Activated T-helper 9 cell treated with anti-CD3 and anti-CD28 coated beads, Interleukin-2, amount 50 U/mL, for 16 hours (primary cell): ENCODE measurements at regions not wholly inside any gene's neighbourhood (a gene's known extent, or its start where the extent isn't known, plus 50 kb on each side); places are given as distances from the start of the nearest gene placed in this dataset.

Experiments used
- DNase-seq: peaks from one replicate; pipeline ENCODE4 v3.0.0-alpha.2; 2020; ENCODE audit warnings: low read depth

- no peak for DNase-seq
Observed at GRCh38 chr1:29433830-29434229, 197.5 kb downstream of the PTPRU start.

GRCh38 chr1:29431138-29431537, 194.8 kb downstream of the PTPRU start:
- no peak for DNase-seq

- DNase-seq, result no peak
Observed at GRCh38 chr1:29429656-29430055, 193.3 kb downstream of the PTPRU start.

GRCh38 chr1:29428997-29429396, 192.7 kb downstream of the PTPRU start:
- no peak for DNase-seq

GRCh38 chr1:29428280-29428615, 191.9 kb downstream of the PTPRU start:
- DNase-seq, result no peak

GRCh38 chr1:29427614-29428279, 191.4 kb downstream of the PTPRU start:
- DNase-seq, result no peak

GRCh38 chr1:29426701-29427279, 190.5 kb downstream of the PTPRU start:
- no peak for DNase-seq

GRCh38 chr1:29425631-29426030, 189.3 kb downstream of the PTPRU start:
- DNase-seq, result no peak

GRCh38 chr1:29424266-29424665, 187.9 kb downstream of the PTPRU start:
- no peak for DNase-seq

- no peak for DNase-seq
Observed at GRCh38 chr1:29420202-29420601, 183.9 kb downstream of the PTPRU start.

- DNase-seq, result no peak
Observed at GRCh38 chr1:29417971-29418370, 181.6 kb downstream of the PTPRU start.

- DNase-seq, result no peak
Observed at GRCh38 chr1:29417147-29417858, 181.0 kb downstream of the PTPRU start.

- no peak for DNase-seq
Observed at GRCh38 chr1:29416267-29417146, 180.2 kb downstream of the PTPRU start.

GRCh38 chr1:29415861-29416260, 179.5 kb downstream of the PTPRU start:
- no peak for DNase-seq

- no peak for DNase-seq
Observed at GRCh38 chr1:29415156-29415830, 179.0 kb downstream of the PTPRU start.

- DNase-seq, result no peak
Observed at GRCh38 chr1:29414086-29414485, 177.8 kb downstream of the PTPRU start.

- DNase-seq, result no peak
Observed at GRCh38 chr1:29413661-29414060, 177.3 kb downstream of the PTPRU start.

GRCh38 chr1:29412591-29412990, 176.3 kb downstream of the PTPRU start:
- DNase-seq, result no peak

- no peak for DNase-seq
Observed at GRCh38 chr1:29410476-29410875, 174.2 kb downstream of the PTPRU start.

GRCh38 chr1:29409616-29410015, 173.3 kb downstream of the PTPRU start:
- DNase-seq, result no peak

- no peak for DNase-seq
Observed at GRCh38 chr1:29408831-29409605, 172.7 kb downstream of the PTPRU start.
